ENCODE measurements at regions not wholly inside any gene's neighbourhood (a gene's known extent, or its start where the extent isn't known, plus 50 kb on each side); places are given as distances from the start of the nearest gene placed in this dataset.

GRCh38 chr4:137193564-137193963, 338.7 kb downstream of the PCDH18 start:
- no peak for DNase-seq

- no peak for DNase-seq
These were observed 350.9 kb downstream of the PCDH18 start for GRCh38 chr4:137181293-137181899.

- DNase-seq = no peak
These were observed 351.9 kb downstream of the PCDH18 start for GRCh38 chr4:137180349-137180748.

GRCh38 chr4:137156807-137157206, 375.5 kb downstream of the PCDH18 start:
- no peak for DNase-seq

GRCh38 chr4:137156054-137156453, 376.2 kb downstream of the PCDH18 start:
- no peak for DNase-seq

GRCh38 chr4:137131201-137131600, 401.1 kb downstream of the PCDH18 start:
- no peak for DNase-seq

- DNase-seq = no peak
These were observed 402.4 kb downstream of the PCDH18 start for GRCh38 chr4:137129845-137130244.

- no peak for DNase-seq
These were observed 402.9 kb downstream of the PCDH18 start for GRCh38 chr4:137129441-137129840.

GRCh38 chr4:137125011-137125410, 407.3 kb downstream of the PCDH18 start:
- DNase-seq = no peak

- DNase-seq = no peak
These were observed 407.9 kb downstream of the PCDH18 start for GRCh38 chr4:137124278-137124932.

GRCh38 chr4:137122876-137123275, 409.4 kb downstream of the PCDH18 start:
- no peak for DNase-seq

GRCh38 chr4:137116144-137116543, 416.1 kb downstream of the PCDH18 start:
- DNase-seq = no peak

- no peak for DNase-seq
These were observed 425.6 kb downstream of the PCDH18 start for GRCh38 chr4:137106733-137107132.

GRCh38 chr4:137106287-137106686, 426.0 kb downstream of the PCDH18 start:
- DNase-seq = no peak

- no peak for DNase-seq
These were observed 441.3 kb downstream of the PCDH18 start for GRCh38 chr4:137090951-137091350.

- DNase-seq = no peak
These were observed 448.6 kb downstream of the PCDH18 start for GRCh38 chr4:137083571-137084135.

- no peak for DNase-seq
These were observed 450.2 kb downstream of the PCDH18 start for GRCh38 chr4:137082061-137082460.

- DNase-seq = no peak
These were observed 455.4 kb downstream of the PCDH18 start for GRCh38 chr4:137076908-137077307.

GRCh38 chr4:137075586-137075985, 456.7 kb downstream of the PCDH18 start:
- no peak for DNase-seq

- no peak for DNase-seq
These were observed 461.7 kb downstream of the PCDH18 start for GRCh38 chr4:137070614-137071013.

- DNase-seq = no peak
These were observed 462.8 kb downstream of the PCDH18 start for GRCh38 chr4:137069473-137069872.

GRCh38 chr4:137067735-137068134, 464.6 kb downstream of the PCDH18 start:
- DNase-seq = no peak

GRCh38 chr4:137065311-137065710, 467.0 kb downstream of the PCDH18 start:
- DNase-seq = no peak

GRCh38 chr4:137063961-137064360, 468.3 kb downstream of the PCDH18 start:
- no peak for DNase-seq

- no peak for DNase-seq
These were observed 489.1 kb downstream of the PCDH18 start for GRCh38 chr4:137043184-137043583.
